Stimulated activated memory B cell treated with anti-CD40 and anti-IgM and Interleukin-4, amounts not matched to agents 10 μg/mL and 1 μg/mL and 100 μg/mL, for 72 hours (primary cell): ENCODE measurements at regions not wholly inside any gene's neighbourhood (a gene's known extent, or its start where the extent isn't known, plus 50 kb on each side); places are given as distances from the start of the nearest gene placed in this dataset.

Experiments used
- ATAC-seq: fragments of 150-1000 bp; cut with Tn5 transposase; 2 replicates; pipeline ENCODE4 v1.10.0; 2021
- H3K27ac Mint-ChIP-seq: one replicate; pipeline ENCODE4 v1.8.0; 2022; ENCODE audit warnings: mild to moderate bottlenecking, mixed read lengths
- H3K27me3 Mint-ChIP-seq: one replicate; pipeline ENCODE4 v1.8.0; 2022; ENCODE audit warnings: mixed read lengths
- H3K36me3 Mint-ChIP-seq: one replicate; pipeline ENCODE4 v1.8.0; 2022; ENCODE audit warnings: mixed read lengths
- H3K4me1 Mint-ChIP-seq: one replicate; pipeline ENCODE4 v1.8.0; 2022; ENCODE audit warnings: mixed read lengths
- H3K4me3 Mint-ChIP-seq: one replicate; pipeline ENCODE4 v1.8.0; 2022; ENCODE audit warnings: mild to moderate bottlenecking, moderate library complexity, mixed read lengths
- H3K9me3 Mint-ChIP-seq: one replicate; pipeline ENCODE4 v1.8.0; 2022; ENCODE audit warnings: mixed read lengths

DNA sequence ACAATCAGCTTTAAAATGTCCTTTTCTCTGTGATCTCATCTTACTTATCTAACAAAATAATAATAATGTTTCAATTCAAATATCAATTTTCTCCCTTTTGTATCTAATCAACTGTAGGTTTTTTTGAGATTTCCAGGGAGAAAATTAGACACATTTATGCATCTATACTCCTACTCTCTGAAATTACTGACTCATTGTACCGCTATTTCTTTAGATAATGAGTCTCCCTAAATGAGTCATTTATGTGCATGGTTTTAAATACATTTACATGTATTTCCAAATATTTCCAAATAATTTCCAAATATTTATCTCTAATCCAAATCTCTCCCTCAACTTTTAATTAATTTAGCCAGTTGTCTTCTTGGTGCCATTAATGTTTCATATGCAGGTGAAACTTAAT, 621.0 kb downstream of the TECRL start:
- Mint-ChIP-seq H3K36me3 (no peaks in the 10 kb centered on the region), H3K4me1 (no peaks in the 10 kb centered on the region), H3K9me3 (peaks cover 7% of the 10 kb centered on the region), H3K27ac (no peak overlapping the region), H3K4me3 (no peak overlapping the region), H3K27me3 (no peaks in the 10 kb centered on the region)
- no peak for ATAC-seq

DNA sequence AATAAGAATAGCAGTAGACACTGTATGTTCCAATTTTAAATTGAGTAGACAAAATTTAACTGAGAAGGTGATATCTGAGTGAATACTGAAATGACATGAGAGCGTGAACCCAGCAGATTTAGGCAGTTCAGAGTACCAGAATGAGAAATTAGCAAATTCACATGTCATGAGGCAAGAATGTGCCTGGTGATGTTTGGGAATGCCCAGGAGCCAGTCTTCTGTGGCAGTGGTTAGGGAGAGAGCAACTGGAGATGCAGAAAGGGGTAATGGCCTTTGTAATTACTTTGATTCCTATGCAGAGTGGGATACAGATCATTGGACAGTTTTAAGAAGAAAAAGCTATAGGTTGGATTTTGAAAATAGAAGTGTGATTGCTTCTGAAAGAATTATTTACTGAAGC, 621.9 kb downstream of the TECRL start:
- Mint-ChIP-seq H3K27ac (no peak overlapping the region), H3K4me3 (no peak overlapping the region), H3K36me3 (no peaks in the 10 kb centered on the region), H3K27me3 (no peaks in the 10 kb centered on the region), H3K9me3 (peaks cover 4% of the 10 kb centered on the region), H3K4me1 (no peaks in the 10 kb centered on the region)
- ATAC-seq, result no peak

- Mint-ChIP-seq H3K36me3 (no peaks in the 10 kb centered on the region), H3K27me3 (no peaks in the 10 kb centered on the region), H3K27ac (no peak overlapping the region), H3K9me3 (peaks cover 2% of the 10 kb centered on the region), H3K4me3 (no peak overlapping the region), H3K4me1 (no peaks in the 10 kb centered on the region)
- no peak for ATAC-seq
Measured at GRCh38 chr4:63786171-63786570, 623.1 kb downstream of the TECRL start.

- Mint-ChIP-seq H3K27me3 (no peaks in the 10 kb centered on the region), H3K36me3 (no peaks in the 10 kb centered on the region), H3K27ac (no peak overlapping the region), H3K4me3 (no peak overlapping the region), H3K9me3 (peaks cover 2% of the 10 kb centered on the region), H3K4me1 (no peaks in the 10 kb centered on the region)
- ATAC-seq, result no peak
Measured at GRCh38 chr4:63784822-63785221, 624.4 kb downstream of the TECRL start.

DNA sequence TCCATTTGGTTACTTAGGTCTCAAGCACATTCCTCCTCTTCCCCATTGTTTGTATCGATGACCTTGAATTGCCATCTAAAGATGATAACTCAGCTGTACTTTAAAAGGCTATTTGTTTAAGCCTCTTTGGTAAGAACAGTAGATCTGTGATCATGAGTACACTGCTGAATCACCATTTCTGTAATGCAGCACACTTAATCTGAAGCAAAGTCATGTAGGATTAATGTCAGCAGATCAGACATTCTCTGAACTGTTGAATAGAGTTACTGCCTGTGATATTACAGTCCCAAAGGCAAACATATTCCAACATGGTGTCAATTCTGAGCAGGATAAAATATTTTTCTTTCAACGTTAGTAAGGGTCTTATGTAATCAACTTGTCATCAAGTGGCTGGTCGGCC, 631.6 kb downstream of the TECRL start:
- no peak overlapping the region for H3K27ac Mint-ChIP-seq
- no peaks in the 10 kb centered on the region for H3K27me3 Mint-ChIP-seq
- H3K9me3 Mint-ChIP-seq, result peaks cover 5% of the 10 kb centered on the region
- no peaks in the 10 kb centered on the region for H3K36me3 Mint-ChIP-seq
- no peaks in the 10 kb centered on the region for H3K4me1 Mint-ChIP-seq
- no peak overlapping the region for H3K4me3 Mint-ChIP-seq
- no peak for ATAC-seq

- no peak for ATAC-seq
- no peak overlapping the region for H3K27ac Mint-ChIP-seq
- peaks cover 5% of the 10 kb centered on the region for H3K9me3 Mint-ChIP-seq
- no peaks in the 10 kb centered on the region for H3K27me3 Mint-ChIP-seq
- no peaks in the 10 kb centered on the region for H3K4me1 Mint-ChIP-seq
- no peak overlapping the region for H3K4me3 Mint-ChIP-seq
- no peaks in the 10 kb centered on the region for H3K36me3 Mint-ChIP-seq
Measured at GRCh38 chr4:63764400-63764799, 644.9 kb downstream of the TECRL start.

DNA sequence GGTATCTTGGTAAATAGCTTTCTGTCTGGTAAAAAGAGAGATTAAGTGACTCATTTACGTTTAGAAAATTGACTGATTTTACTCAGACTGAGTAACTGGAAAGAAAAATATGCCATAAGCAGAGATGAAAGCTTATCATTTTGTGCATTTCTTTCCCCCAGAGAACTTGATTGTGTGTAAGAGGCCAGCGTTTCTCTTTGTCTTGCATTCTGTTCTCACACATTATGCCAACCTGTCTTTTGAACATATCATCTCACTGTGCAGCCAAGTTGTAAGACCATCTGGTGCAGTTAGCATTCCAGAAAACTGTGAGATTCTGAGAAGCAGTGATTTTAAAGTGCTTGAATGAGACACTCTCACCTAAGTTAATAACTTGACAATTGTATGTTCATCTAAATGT, 651.3 kb downstream of the TECRL start:
- H3K9me3 Mint-ChIP-seq, result peaks cover 5% of the 10 kb centered on the region
- ATAC-seq, result no peak
- no peaks in the 10 kb centered on the region for H3K36me3 Mint-ChIP-seq
- no peaks in the 10 kb centered on the region for H3K27me3 Mint-ChIP-seq
- no peak overlapping the region for H3K27ac Mint-ChIP-seq
- no peak overlapping the region for H3K4me3 Mint-ChIP-seq
- no peaks in the 10 kb centered on the region for H3K4me1 Mint-ChIP-seq

DNA sequence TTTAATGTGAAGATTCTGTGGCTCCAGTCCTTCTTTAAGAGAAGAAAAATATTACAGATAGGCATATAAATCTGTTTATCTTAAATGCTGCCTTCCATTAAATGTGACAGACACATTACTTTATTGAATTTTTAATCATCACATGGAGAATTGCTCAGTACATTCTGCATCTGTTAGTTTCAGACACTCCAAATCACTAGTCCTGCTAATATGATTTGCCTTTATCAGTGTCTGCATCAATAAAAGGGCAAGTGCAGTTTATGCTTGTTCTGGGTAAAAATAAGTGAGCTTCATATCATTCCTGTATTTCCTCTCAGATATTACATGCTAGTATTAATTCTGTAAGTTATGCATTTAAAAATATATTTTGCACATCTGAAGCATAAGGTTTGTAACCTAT, 666.4 kb downstream of the TECRL start:
- no peak for ATAC-seq
- Mint-ChIP-seq H3K9me3 (peaks cover 2% of the 10 kb centered on the region), H3K36me3 (no peaks in the 10 kb centered on the region), H3K4me3 (no peak overlapping the region), H3K27me3 (no peaks in the 10 kb centered on the region), H3K4me1 (no peaks in the 10 kb centered on the region), H3K27ac (no peak overlapping the region)

GRCh38 chr4:63729519-63729918, 679.7 kb downstream of the TECRL start:
- ATAC-seq, result no peak
- peaks cover 6% of the 10 kb centered on the region for H3K9me3 Mint-ChIP-seq
- no peak overlapping the region for H3K4me3 Mint-ChIP-seq
- no peak overlapping the region for H3K27ac Mint-ChIP-seq
- H3K27me3 Mint-ChIP-seq, result no peaks in the 10 kb centered on the region
- no peaks in the 10 kb centered on the region for H3K4me1 Mint-ChIP-seq
- H3K36me3 Mint-ChIP-seq, result no peaks in the 10 kb centered on the region

GRCh38 chr4:63728480-63729177, 680.6 kb downstream of the TECRL start:
- no peak overlapping the region for H3K4me3 Mint-ChIP-seq
- H3K27me3 Mint-ChIP-seq, result no peaks in the 10 kb centered on the region
- no peak for ATAC-seq
- no peaks in the 10 kb centered on the region for H3K36me3 Mint-ChIP-seq
- H3K27ac Mint-ChIP-seq, result no peak overlapping the region
- H3K4me1 Mint-ChIP-seq, result no peaks in the 10 kb centered on the region
- peaks cover 6% of the 10 kb centered on the region for H3K9me3 Mint-ChIP-seq

GRCh38 chr4:63717384-63717783, 691.9 kb downstream of the TECRL start:
- H3K27ac Mint-ChIP-seq, result no peak overlapping the region
- H3K4me3 Mint-ChIP-seq, result no peak overlapping the region
- no peak for ATAC-seq
- H3K27me3 Mint-ChIP-seq, result no peaks in the 10 kb centered on the region
- H3K4me1 Mint-ChIP-seq, result no peaks in the 10 kb centered on the region
- H3K36me3 Mint-ChIP-seq, result no peaks in the 10 kb centered on the region
- H3K9me3 Mint-ChIP-seq, result peaks cover 8% of the 10 kb centered on the region

GRCh38 chr4:63708661-63709060, 700.6 kb downstream of the TECRL start:
- Mint-ChIP-seq H3K4me1 (no peaks in the 10 kb centered on the region), H3K9me3 (no peaks in the 10 kb centered on the region), H3K27me3 (no peaks in the 10 kb centered on the region), H3K4me3 (no peak overlapping the region), H3K36me3 (no peaks in the 10 kb centered on the region), H3K27ac (no peak overlapping the region)
- no peak for ATAC-seq

DNA sequence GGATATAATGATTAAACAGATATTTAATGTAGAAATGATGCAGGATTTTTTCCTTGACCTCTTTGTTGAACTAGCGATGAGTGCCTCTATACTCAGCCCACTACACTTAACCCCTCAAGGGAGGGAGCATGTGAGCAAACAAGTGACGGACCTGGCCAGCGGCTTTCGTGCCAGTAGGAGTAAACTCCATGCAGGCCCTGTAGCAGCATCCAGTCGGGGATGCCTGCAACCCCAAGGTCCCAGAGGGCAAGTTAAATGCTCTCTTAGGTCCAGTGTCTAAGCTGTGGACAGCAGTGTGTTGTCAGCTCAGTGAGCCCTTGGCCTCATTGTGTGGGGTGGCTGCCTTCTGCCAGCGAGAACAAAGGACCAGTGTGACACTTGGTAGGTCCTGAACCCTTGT, 708.7 kb downstream of the TECRL start:
- Mint-ChIP-seq H3K27ac (no peak overlapping the region), H3K9me3 (peaks cover 6% of the 10 kb centered on the region), H3K27me3 (no peaks in the 10 kb centered on the region), H3K36me3 (no peaks in the 10 kb centered on the region), H3K4me1 (no peaks in the 10 kb centered on the region), H3K4me3 (no peak overlapping the region)
- ATAC-seq, result no peak

DNA sequence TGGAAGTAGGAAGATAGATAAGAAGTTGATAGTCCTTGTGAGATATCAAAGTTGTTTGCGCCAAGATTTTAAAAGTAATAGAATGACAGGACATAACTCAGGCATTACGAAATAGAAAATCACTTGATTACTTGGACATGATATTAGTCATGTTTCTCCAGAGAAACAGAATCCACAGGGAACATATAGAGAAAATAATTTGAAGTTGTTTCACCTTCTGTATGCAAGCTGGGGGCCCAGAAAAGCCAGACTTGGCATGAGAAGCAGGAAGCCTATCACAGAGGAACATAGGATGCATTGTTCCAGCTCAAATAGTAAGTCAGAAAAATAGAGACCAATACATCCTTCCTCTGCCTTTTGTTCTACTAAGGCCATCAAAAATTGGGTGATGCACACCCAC, 715.9 kb downstream of the TECRL start:
- Mint-ChIP-seq H3K27ac (no peak overlapping the region), H3K36me3 (no peaks in the 10 kb centered on the region), H3K4me3 (no peak overlapping the region), H3K27me3 (no peaks in the 10 kb centered on the region), H3K9me3 (peaks cover 11% of the 10 kb centered on the region), H3K4me1 (no peaks in the 10 kb centered on the region)
- no peak for ATAC-seq

DNA sequence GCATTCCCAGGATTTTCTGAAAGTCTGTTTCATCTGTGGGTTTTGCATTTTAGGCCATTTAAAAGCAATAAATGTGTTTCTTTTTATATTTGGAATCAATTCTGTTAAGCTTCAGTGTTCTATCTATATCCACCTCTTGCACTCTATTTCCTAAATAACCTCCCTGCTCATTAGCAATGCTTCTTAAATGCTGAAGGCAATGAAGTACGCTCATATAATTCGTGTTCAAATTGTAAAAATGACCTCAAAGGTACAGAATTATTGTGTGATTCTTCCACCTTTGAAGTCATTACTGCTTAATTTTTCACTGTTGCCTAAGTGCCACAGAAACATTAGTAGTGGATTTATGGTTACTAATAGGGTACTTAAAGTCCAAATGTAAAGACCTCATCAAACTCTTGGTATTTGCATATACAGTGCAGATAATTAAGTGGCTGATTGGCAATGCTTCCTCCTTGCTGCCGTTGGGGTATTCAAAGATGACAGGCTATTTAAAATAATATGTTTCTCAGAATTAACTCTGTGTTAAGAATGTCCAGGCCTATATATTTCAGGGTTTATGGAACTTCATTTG, 730.8 kb downstream of the TECRL start:
- H3K9me3 Mint-ChIP-seq, result no peaks in the 10 kb centered on the region
- no peak overlapping the region for H3K4me3 Mint-ChIP-seq
- no peaks in the 10 kb centered on the region for H3K27me3 Mint-ChIP-seq
- H3K4me1 Mint-ChIP-seq, result no peaks in the 10 kb centered on the region
- no peak overlapping the region for H3K27ac Mint-ChIP-seq
- ATAC-seq, result no peak
- no peaks in the 10 kb centered on the region for H3K36me3 Mint-ChIP-seq

DNA sequence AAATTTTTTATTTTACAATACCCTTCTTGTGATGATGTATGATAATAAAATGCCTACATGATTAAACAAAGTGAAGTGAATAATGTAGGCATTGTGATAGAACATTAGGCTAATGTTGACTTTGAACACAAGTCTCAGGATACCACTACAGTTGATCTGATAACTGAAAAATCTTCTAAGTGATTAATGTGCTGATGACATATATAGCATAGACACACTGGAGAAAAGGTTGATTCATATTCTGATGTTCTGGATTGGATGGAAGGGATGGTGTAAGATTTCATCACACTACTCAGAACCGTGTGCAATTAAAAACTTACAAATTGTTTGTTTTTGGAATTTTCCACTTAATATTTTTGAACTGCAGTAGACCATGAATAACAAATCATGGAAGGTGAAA, 738.5 kb downstream of the TECRL start:
- H3K27me3 Mint-ChIP-seq, result no peaks in the 10 kb centered on the region
- H3K4me1 Mint-ChIP-seq, result no peaks in the 10 kb centered on the region
- no peaks in the 10 kb centered on the region for H3K36me3 Mint-ChIP-seq
- no peak overlapping the region for H3K27ac Mint-ChIP-seq
- H3K4me3 Mint-ChIP-seq, result no peak overlapping the region
- no peak for ATAC-seq
- H3K9me3 Mint-ChIP-seq, result peaks cover 6% of the 10 kb centered on the region
